Limb (tissue), 2 donors: ENCODE measurements at regions not wholly inside any gene's neighbourhood (a gene's known extent, or its start where the extent isn't known, plus 50 kb on each side); places are given as distances from the start of the nearest gene placed in this dataset.

ENCODE experiments used
- DNase-seq, 2 donors: peaks; one replicate each; pipeline ENCODE4 v3.0.0-alpha.2; 2016; ENCODE audit errors: extremely low spot score in 2 of 2

- DNase-seq, result peak; percentile 20 to 25
Observed at GRCh38 chr6:127641905-127642304, 64.9 kb downstream of the C6orf58 start.
